ENCODE measurements at regions not wholly inside any gene's neighbourhood (a gene's known extent, or its start where the extent isn't known, plus 50 kb on each side); places are given as distances from the start of the nearest gene placed in this dataset.

- H3K4me3 ChIP-seq (ENCODE audit: low read depth, low read length), result no peak overlapping the region
- TF ChIP-seq CTCF (IDR thresholded peaks at IDR 0.05; ENCODE audit: low read depth, low read length), result no peak
These were observed 53.4 kb upstream of the NAV3 start for GRCh38 chr12:77777274-77777673.

GRCh38 chr12:77774761-77775160 lies 55.9 kb upstream of the NAV3 start:
- TF ChIP-seq CTCF (IDR thresholded peaks at IDR 0.05; ENCODE audit: low read depth, low read length), result no peak
- no peak overlapping the region for H3K4me3 ChIP-seq (ENCODE audit: low read depth, low read length)

- no peak for TF ChIP-seq CTCF (IDR thresholded peaks at IDR 0.05; ENCODE audit: low read depth, low read length)
- H3K4me3 ChIP-seq (ENCODE audit: low read depth, low read length), result no peak overlapping the region
These were observed 57.9 kb upstream of the NAV3 start for GRCh38 chr12:77772676-77773298.

- no peak for TF ChIP-seq CTCF (IDR thresholded peaks at IDR 0.05; ENCODE audit: low read depth, low read length)
- no peak overlapping the region for H3K4me3 ChIP-seq (ENCODE audit: low read depth, low read length)
These were observed 62.1 kb upstream of the NAV3 start for GRCh38 chr12:77768558-77768957.

GRCh38 chr12:77767756-77768343 lies 62.8 kb upstream of the NAV3 start:
- H3K4me3 ChIP-seq (ENCODE audit: low read depth, low read length), result no peak overlapping the region
- TF ChIP-seq CTCF (IDR thresholded peaks at IDR 0.05; ENCODE audit: low read depth, low read length), result no peak

- no peak for TF ChIP-seq CTCF (IDR thresholded peaks at IDR 0.05; ENCODE audit: low read depth, low read length)
- H3K4me3 ChIP-seq (ENCODE audit: low read depth, low read length), result no peak overlapping the region
These were observed 63.4 kb upstream of the NAV3 start for GRCh38 chr12:77767335-77767734.

- no peak for TF ChIP-seq CTCF (IDR thresholded peaks at IDR 0.05; ENCODE audit: low read depth, low read length)
- H3K4me3 ChIP-seq (ENCODE audit: low read depth, low read length), result no peak overlapping the region
These were observed 64.5 kb upstream of the NAV3 start for GRCh38 chr12:77766224-77766623.
